H9 (cell line): ENCODE measurements at regions not wholly inside any gene's neighbourhood (a gene's known extent, or its start where the extent isn't known, plus 50 kb on each side); places are given as distances from the start of the nearest gene placed in this dataset.

ENCODE experiments used
- DNase-seq: peaks from one replicate; pipeline ENCODE4 v3.0.0-alpha.2; 2017
- H2AFZ ChIP-seq: one replicate; pipeline ENCODE4 v1.6.1; 2013; ENCODE audit warnings: mild to moderate bottlenecking, low read length, control low read depth, moderate library complexity
- H2AK5ac ChIP-seq: 2 replicates; pipeline ENCODE4 v1.6.1; 2013; ENCODE audit warnings: low read length, control low read depth, mixed read lengths; ENCODE audit not compliant: insufficient read length
- H2BK120ac ChIP-seq: one replicate; pipeline ENCODE4 v1.6.1; 2013; ENCODE audit warnings: low read depth, mild to moderate bottlenecking, low read length, control low read depth, inconsistent platforms; ENCODE audit not compliant: poor library complexity, severe bottlenecking
- H2BK12ac ChIP-seq: 2 replicates; pipeline ENCODE4 v1.6.1; 2013; ENCODE audit warnings: low read length, control low read depth, mixed read lengths, low read depth; ENCODE audit not compliant: insufficient read length
- H2BK15ac ChIP-seq: 2 replicates; pipeline ENCODE4 v1.6.1; 2013; ENCODE audit warnings: low read depth, low read length, control low read depth
- H2BK20ac ChIP-seq: one replicate; pipeline ENCODE4 v1.6.1; 2013; ENCODE audit warnings: low read depth, mild to moderate bottlenecking, low read length, control low read depth, inconsistent platforms; ENCODE audit not compliant: poor library complexity, severe bottlenecking
- H2BK5ac ChIP-seq: 2 replicates; pipeline ENCODE4 v1.6.1; 2013; ENCODE audit warnings: low read length, control low read depth, mixed read lengths; ENCODE audit not compliant: insufficient read length
- H3K14ac ChIP-seq: 2 replicates; pipeline ENCODE4 v1.6.1; 2013; ENCODE audit warnings: low read length, control low read depth; ENCODE audit not compliant: insufficient read depth
- H3K18ac ChIP-seq: 2 replicates; pipeline ENCODE4 v1.6.1; 2013; ENCODE audit warnings: low read depth, mild to moderate bottlenecking, mixed read lengths, low read length, control low read depth; ENCODE audit not compliant: insufficient read length
- H3K23ac ChIP-seq: 2 replicates; pipeline ENCODE4 v1.6.1; 2013; ENCODE audit warnings: low read length, control low read depth, mixed read lengths, low read depth; ENCODE audit not compliant: insufficient read length
- H3K23me2 ChIP-seq: 2 replicates; pipeline ENCODE4 v1.6.1; 2013; ENCODE audit warnings: low read depth, mild to moderate bottlenecking, mixed read lengths, low read length, control low read depth; ENCODE audit not compliant: insufficient read length, poor library complexity, severe bottlenecking
- H3K27ac ChIP-seq: 2 replicates; pipeline ENCODE4 v1.5.1; 2013; ENCODE audit warnings: low read length, control low read depth, mixed read lengths, low read depth; ENCODE audit not compliant: insufficient read length
- H3K27me3 ChIP-seq: 2 replicates; pipeline ENCODE4 v1.6.1; 2013; ENCODE audit warnings: low read length, control low read depth, inconsistent platforms; ENCODE audit not compliant: insufficient read depth
- H3K4ac ChIP-seq: 2 replicates; pipeline ENCODE4 v1.6.1; 2013; ENCODE audit warnings: low read depth, mild to moderate bottlenecking, control low read depth, inconsistent platforms, low read length, moderate library complexity
- H3K4me1 ChIP-seq: 2 replicates; pipeline ENCODE4 v1.6.1; 2013; ENCODE audit warnings: low read length, control low read depth, inconsistent platforms; ENCODE audit not compliant: insufficient read depth
- H3K4me2 ChIP-seq: 2 replicates; pipeline ENCODE4 v1.6.1; 2013; ENCODE audit warnings: low read length, control low read depth, mixed read lengths; ENCODE audit not compliant: insufficient read length, insufficient read depth
- H3K56ac ChIP-seq: 2 replicates; pipeline ENCODE4 v1.6.1; 2013; ENCODE audit warnings: low read depth, mild to moderate bottlenecking, mixed read lengths, low read length, control low read depth; ENCODE audit not compliant: insufficient read length
- H3K79me1 ChIP-seq: 2 replicates; pipeline ENCODE4 v1.6.1; 2013; ENCODE audit warnings: low read depth, mild to moderate bottlenecking, moderate library complexity, low read length, control low read depth, inconsistent platforms; ENCODE audit not compliant: insufficient read depth, poor library complexity, severe bottlenecking
- H3K79me2 ChIP-seq: 2 replicates; pipeline ENCODE4 v1.6.1; 2013; ENCODE audit warnings: low read length, control low read depth, inconsistent platforms; ENCODE audit not compliant: insufficient read depth
- H3K9ac ChIP-seq: 2 replicates; pipeline ENCODE4 v1.6.1; 2013; ENCODE audit warnings: low read length, control low read depth, mixed read lengths; ENCODE audit not compliant: insufficient read length; ENCODE audit errors: extremely low read depth
- H3K9me3 ChIP-seq: one replicate; pipeline ENCODE4 v1.6.1; 2013; ENCODE audit warnings: low read depth, low read length, inconsistent platforms; ENCODE audit not compliant: control insufficient read depth
- H3T11ph ChIP-seq: one replicate; pipeline ENCODE4 v1.6.1; 2013; ENCODE audit warnings: mild to moderate bottlenecking, low read length, control low read depth, inconsistent platforms
- H4K20me1 ChIP-seq: one replicate; pipeline ENCODE4 v1.6.1; 2013; ENCODE audit not compliant: control insufficient read depth, insufficient read length, insufficient read depth
- H4K5ac ChIP-seq: 2 replicates; pipeline ENCODE4 v1.6.1; 2013; ENCODE audit warnings: low read depth, mild to moderate bottlenecking, mixed read lengths, low read length, control low read depth; ENCODE audit not compliant: insufficient read length
- H4K8ac ChIP-seq: replicated peaks from 2 replicates; pipeline ENCODE4 v1.6.1; 2013; ENCODE audit warnings: low read length, control low read depth, mixed read lengths, low read depth; ENCODE audit not compliant: insufficient read length
- H4K91ac ChIP-seq: 2 replicates; pipeline ENCODE4 v1.6.1; 2013; ENCODE audit warnings: low read depth, mild to moderate bottlenecking, moderate library complexity, mixed read lengths, low read length, control low read depth; ENCODE audit not compliant: insufficient read length
- H3K27ac Mint-ChIP-seq, 3 experiments: 2 replicates in 2 of 3; 3 replicates in 1 of 3; pipeline ENCODE4 v1.8.0; 2020 to 2021; ENCODE audit warnings: mixed read lengths in 3 of 3, mild to moderate bottlenecking in 1 of 3, moderate library complexity in 1 of 3
- H3K27me3 Mint-ChIP-seq: 2 replicates; pipeline ENCODE4 v1.8.0; 2021; ENCODE audit warnings: low read depth, mild to moderate bottlenecking, moderate library complexity, mixed read lengths
- H3K36me3 Mint-ChIP-seq, 3 experiments: 2 replicates in 2 of 3; 3 replicates in 1 of 3; pipeline ENCODE4 v1.8.0; 2020 to 2021; ENCODE audit warnings: low read depth in 3 of 3, mixed read lengths in 3 of 3; ENCODE audit not compliant: insufficient read depth in 1 of 3
- H3K4me1 Mint-ChIP-seq, 2 experiments: 2 replicates each; pipeline ENCODE4 v1.8.0; 2020; ENCODE audit warnings: mixed read lengths in 2 of 2
- H3K4me3 Mint-ChIP-seq, 2 experiments: 2 replicates in 1 of 2; 3 replicates in 1 of 2; pipeline ENCODE4 v1.8.0; 2020 to 2021; ENCODE audit warnings: mild to moderate bottlenecking in 2 of 2, mixed read lengths in 2 of 2, moderate library complexity in 1 of 2
- H3K9me3 Mint-ChIP-seq, 2 experiments: 2 replicates in 1 of 2; 3 replicates in 1 of 2; pipeline ENCODE4 v1.8.0; 2020; ENCODE audit warnings: mild to moderate bottlenecking in 2 of 2, mixed read lengths in 2 of 2, moderate library complexity in 1 of 2
- CTCF ChIP-seq: fragments of 200-600 bp; sonication (generic); conservative IDR thresholded peaks from 3 replicates; pipeline ENCODE4 v1.8.0; 2021; ENCODE audit warnings: antibody characterized with exemption, mild to moderate bottlenecking
- WGBS: extraction: QIAGEN DNeasy Blood & Tissue Kit; methylation state at CpG from one replicate; pipeline ENCODE4 v1.1.7; 2013; ENCODE audit warnings: missing lambda C conversion rate, low lambda C conversion rate, mixed read lengths; ENCODE audit not compliant: insufficient read length; ENCODE audit errors: extremely low coverage; 5-methylcytosine and 5-hydroxymethylcytosine counted together

DNA sequence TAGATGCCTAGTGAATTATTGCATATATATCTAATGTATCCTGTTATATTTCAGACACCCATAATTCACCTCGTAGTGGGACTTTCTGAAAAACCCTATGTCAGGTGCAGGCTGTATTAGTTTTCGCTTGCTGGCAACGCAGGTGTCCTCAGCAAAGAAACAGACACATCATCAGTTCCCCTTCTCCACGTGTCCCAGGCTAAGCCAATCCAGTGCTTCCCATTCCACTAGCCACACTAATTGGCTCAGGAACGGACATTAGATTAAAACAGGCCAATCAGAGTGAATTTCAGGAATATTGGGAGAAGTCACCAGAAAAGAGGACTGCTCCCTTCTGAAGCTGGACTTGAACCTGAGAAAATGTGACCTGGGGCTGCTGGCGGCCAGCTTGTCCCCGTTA is 151.3 kb downstream of the PTPN11 start:
- no peak overlapping the region for H3K14ac ChIP-seq
- no peaks in the 10 kb centered on the region; a peak in 1 of 4 replicates for H3K4me1 Mint-ChIP-seq
- no CpG with 5 or more reads among the region's 7 CpGs for WGBS

More for the DNA sequence above, 151.3 kb downstream of the PTPN11 start:
- Mint-ChIP-seq H3K27me3 (peaks cover 46% of the 10 kb centered on the region), H3K4me3 (no peak overlapping the region), H3K27ac (no peak overlapping the region), H3K36me3 (no peaks in the 10 kb centered on the region), H3K9me3 (no peaks in the 10 kb centered on the region)
- Histone ChIP-seq H4K8ac (no peak overlapping the region), H3K9ac (no peak overlapping the region), H3K23ac (no peak overlapping the region), H3K4me1 (no peaks in the 10 kb centered on the region), H2BK20ac (no peak overlapping the region), H3T11ph (no peak overlapping the region), H2BK12ac (no peak overlapping the region), H4K20me1 (no peaks in the 10 kb centered on the region), H3K27me3 (peaks cover 10% of the 10 kb centered on the region; the same call in 1 of the 2 replicates), H3K9me3 (no peaks in the 10 kb centered on the region), H2BK120ac (no peak overlapping the region), H2AK5ac (no peak overlapping the region), H3K27ac (no peak overlapping the region), H3K4ac (no peak overlapping the region), H3K56ac (no peak overlapping the region), H2AFZ (no peak overlapping the region), H3K23me2 (no peaks in the 10 kb centered on the region), H2BK15ac (no peak overlapping the region), H3K18ac (no peak overlapping the region), H4K5ac (no peak overlapping the region), H3K79me2 (no peaks in the 10 kb centered on the region), H2BK5ac (no peak overlapping the region), H4K91ac (no peak overlapping the region), H3K4me2 (no peak overlapping the region), H3K79me1 (no peaks in the 10 kb centered on the region)
- DNase-seq: no peak
- TF ChIP-seq CTCF: no peak
